GM10266 (cell line): ENCODE measurements at regions not wholly inside any gene's neighbourhood (a gene's known extent, or its start where the extent isn't known, plus 50 kb on each side); places are given as distances from the start of the nearest gene placed in this dataset.

ENCODE experiments used
- DNase-seq: peaks from one replicate; pipeline ENCODE4 v3.0.0; 2012; ENCODE audit errors: extremely low spot score
- TF ChIP-seq, protein P1 (sequence below): IDR thresholded peaks from 2 replicates; pipeline ENCODE4 v1.5.1; 2012; ENCODE audit warnings: mild to moderate bottlenecking, low read depth; ENCODE audit not compliant: control insufficient read depth, insufficient read depth; ENCODE audit errors: missing control alignments

DNA sequence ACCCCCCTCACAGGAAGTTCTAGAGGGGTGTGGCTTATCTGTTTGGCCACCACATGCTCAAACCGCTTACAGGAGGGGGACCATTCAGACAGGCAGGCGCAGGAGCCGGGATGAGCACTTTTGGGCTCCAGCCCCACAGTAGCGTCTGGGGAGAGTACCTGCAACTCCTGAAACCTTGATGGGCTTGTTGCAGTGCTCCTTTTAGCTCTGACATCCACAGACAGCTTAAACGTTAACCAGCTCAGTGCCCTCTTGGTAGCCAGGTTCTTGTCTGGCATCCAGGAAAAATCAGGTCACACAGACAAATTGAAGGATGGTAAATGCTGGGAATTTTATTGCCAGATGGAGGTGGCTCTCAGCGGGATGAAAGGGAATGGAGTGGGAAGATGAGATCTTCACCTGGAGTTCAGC, 326.3 kb downstream of the ETS1 start:
- no peak for DNase-seq
- TF ChIP-seq, protein P1, sequence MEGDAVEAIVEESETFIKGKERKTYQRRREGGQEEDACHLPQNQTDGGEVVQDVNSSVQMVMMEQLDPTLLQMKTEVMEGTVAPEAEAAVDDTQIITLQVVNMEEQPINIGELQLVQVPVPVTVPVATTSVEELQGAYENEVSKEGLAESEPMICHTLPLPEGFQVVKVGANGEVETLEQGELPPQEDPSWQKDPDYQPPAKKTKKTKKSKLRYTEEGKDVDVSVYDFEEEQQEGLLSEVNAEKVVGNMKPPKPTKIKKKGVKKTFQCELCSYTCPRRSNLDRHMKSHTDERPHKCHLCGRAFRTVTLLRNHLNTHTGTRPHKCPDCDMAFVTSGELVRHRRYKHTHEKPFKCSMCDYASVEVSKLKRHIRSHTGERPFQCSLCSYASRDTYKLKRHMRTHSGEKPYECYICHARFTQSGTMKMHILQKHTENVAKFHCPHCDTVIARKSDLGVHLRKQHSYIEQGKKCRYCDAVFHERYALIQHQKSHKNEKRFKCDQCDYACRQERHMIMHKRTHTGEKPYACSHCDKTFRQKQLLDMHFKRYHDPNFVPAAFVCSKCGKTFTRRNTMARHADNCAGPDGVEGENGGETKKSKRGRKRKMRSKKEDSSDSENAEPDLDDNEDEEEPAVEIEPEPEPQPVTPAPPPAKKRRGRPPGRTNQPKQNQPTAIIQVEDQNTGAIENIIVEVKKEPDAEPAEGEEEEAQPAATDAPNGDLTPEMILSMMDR = no peak

DNA sequence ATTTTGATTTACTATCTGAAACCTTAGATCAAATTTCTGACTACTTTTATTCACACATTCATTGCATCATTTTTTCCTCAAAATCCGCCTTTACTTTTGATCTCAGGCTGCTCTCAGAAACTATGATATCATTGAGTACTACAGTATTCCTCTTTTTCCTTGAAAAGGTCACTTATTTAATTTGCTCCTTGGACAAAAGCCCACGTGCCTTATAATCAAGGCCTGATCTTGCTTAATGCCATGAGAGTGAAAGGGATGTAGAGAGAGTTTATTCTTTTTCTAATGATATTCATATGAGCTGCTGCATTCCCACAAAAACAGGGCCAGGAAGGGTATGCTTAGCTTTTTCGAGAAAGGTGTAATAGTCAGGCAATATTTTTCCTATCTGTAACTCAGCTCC, 327.0 kb downstream of the ETS1 start:
- TF ChIP-seq, protein P1 = no peak
- DNase-seq = no peak

DNA sequence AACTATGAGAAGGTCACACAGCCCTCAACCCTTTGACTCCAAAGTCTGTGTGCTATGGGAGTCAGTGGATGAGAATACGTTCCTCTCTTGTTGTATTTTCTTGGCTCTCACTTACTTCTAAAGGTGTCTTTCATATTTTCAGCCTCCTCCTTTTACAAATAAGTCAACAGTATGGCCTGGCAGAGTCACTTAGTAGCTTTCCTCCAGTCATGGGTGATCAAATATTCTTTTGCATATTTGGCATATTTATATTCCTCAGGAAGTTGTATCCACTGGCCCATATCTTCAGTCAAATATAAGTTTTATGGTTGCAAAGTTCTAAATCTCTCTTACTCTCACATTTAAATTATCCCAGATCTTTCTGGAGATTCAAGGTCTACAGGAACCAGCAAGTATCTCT, 327.5 kb downstream of the ETS1 start:
- TF ChIP-seq, protein P1 = no peak

DNA sequence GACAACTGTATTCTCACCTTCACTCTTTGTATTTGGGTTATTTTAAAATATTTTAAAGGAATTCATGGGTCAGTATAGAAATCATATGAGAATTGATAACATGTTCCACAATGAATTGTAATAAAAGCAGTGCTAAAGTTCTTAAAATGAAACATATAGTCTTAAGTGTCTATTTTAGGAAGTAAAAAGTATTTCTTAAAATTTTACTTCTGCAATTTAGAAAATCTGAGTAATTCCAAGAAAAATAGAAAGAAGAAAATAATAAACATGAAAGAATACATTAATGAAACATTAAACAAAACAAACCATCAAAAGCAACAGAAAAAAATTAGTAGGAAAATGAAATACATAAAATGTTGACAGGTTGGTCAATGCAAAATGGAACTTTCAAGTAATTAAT, 332.4 kb downstream of the ETS1 start:
- TF ChIP-seq, protein P1 = no peak
- DNase-seq = no peak

More for the DNA sequence above, 327.5 kb downstream of the ETS1 start:
- DNase-seq = no peak

DNA sequence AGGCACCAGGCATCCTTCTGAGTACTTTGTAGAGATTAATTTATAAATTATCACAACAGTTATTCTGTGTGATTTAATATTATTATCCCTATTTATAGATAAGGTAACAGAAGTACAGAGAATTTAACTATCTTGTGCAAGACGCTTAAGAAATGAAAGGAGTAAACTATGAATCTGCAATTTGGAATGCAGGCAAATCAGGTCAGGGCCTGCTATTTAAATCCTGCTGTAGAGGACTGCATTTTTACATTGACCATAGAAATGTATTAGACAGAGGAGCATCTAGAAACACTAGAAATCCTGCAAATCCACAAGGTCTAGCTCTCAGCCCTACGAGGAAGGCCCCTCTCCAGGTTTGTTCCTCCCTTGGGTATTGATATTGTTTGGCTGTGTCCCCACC, 336.2 kb downstream of the ETS1 start:
- DNase-seq = no peak
- TF ChIP-seq, protein P1 = no peak

DNA sequence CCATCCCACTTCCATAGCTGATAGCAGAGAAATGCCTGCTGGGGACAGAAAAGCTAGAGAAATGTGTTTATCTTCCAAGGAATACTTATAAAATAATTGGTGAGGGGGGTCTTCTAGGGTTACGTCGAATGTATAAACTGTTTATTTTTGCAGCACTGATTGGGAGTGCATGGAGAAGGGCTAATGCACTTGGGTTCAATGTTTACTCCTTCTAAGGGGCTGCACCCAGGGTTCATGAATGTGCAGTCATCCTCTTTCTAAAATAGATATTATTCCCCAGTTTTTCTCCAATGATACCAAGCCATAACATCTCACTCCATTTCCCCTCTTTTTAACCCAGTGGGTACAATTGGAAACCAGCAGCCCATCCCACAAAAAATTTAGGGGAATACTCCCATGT, 336.9 kb downstream of the ETS1 start:
- TF ChIP-seq, protein P1 = no peak
- DNase-seq = no peak

DNA sequence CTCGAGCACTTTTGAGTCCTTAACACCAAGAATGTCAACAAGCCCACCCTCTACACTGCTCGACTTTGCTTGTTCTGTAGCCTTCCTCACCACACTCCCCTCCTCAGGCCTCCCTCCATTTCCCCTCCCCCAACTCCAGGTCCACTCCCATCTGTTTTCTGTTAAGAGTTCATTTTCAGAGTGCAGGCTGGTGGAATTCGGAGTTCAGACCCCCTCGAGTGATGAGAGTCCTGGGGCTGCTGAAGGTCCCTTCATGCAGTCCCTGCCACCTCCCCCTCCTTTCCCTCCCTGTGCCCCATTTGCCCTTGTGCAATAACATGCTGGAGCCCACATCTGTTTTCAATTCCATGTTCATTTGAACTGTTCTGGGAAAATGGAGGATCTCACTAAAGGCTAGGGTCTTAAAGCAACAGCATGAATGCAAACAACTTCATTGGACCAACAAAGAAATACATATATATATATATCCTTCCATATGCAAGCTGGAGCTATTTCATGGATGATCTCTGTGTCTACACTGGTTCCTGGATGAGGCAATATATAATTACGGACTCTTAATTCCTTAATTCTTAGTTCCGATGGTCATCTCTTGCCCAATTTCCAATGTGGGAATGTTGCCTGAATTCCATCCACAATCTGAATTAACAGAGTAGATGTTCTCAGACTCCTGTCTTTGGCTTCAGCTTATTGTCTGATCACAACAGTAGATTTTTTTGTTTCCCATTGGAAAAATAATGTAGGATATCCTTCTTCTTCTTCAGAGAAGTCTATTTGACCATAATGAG, 340.4 kb downstream of the ETS1 start:
- no peak for DNase-seq
- TF ChIP-seq, protein P1 = no peak
